GM12892 (cell line): ENCODE measurements at regions not wholly inside any gene's neighbourhood (a gene's known extent, or its start where the extent isn't known, plus 50 kb on each side); places are given as distances from the start of the nearest gene placed in this dataset.

Experiments used
- DNase-seq: peaks from one replicate; pipeline ENCODE4 v3.0.0; 2011; ENCODE audit not compliant: insufficient read length
- FAIRE-seq: peaks from 2 replicates; lab custom pipeline; 2011; peaks lifted over from hg19 to GRCh38; lab: Jason Lieb, UNC
- POLR2A ChIP-seq: IDR thresholded peaks from 2 replicates; pipeline ENCODE4 v1.6.1; 2011; ENCODE audit warnings: low read depth, low read length, control low read depth
- POLR2AphosphoS5 ChIP-seq: IDR thresholded peaks from 2 replicates; pipeline ENCODE4 v1.6.1; 2011; ENCODE audit warnings: low read depth, low read length, control low read depth
- TAF1 ChIP-seq: IDR thresholded peaks from 2 replicates; pipeline ENCODE4 v1.6.1; 2011; ENCODE audit warnings: low read depth, mild to moderate bottlenecking, control low read depth, low read length, borderline replicate concordance

GRCh38 chr10:111953949-111954348 lies 229.6 kb downstream of the GPAM start:
- TF ChIP-seq TAF1: no peak
- TF ChIP-seq POLR2AphosphoS5: no peak
- TF ChIP-seq POLR2A: no peak
- FAIRE-seq: no peak
- no peak for DNase-seq

GRCh38 chr10:111954386-111954785 lies 229.2 kb downstream of the GPAM start:
- no peak for TF ChIP-seq POLR2A
- no peak for TF ChIP-seq POLR2AphosphoS5
- no peak for TF ChIP-seq TAF1
- DNase-seq (no peak), FAIRE-seq (no peak)

GRCh38 chr10:111956841-111957240 lies 226.7 kb downstream of the GPAM start:
- TF ChIP-seq POLR2AphosphoS5 (no peak), TAF1 (no peak), POLR2A (no peak)
- FAIRE-seq (no peak), DNase-seq (no peak)

GRCh38 chr10:111962951-111963350 lies 220.6 kb downstream of the GPAM start:
- DNase-seq: no peak
- no peak for FAIRE-seq

GRCh38 chr10:111967116-111967515 lies 216.4 kb downstream of the GPAM start:
- FAIRE-seq: no peak
- TF ChIP-seq POLR2AphosphoS5 (no peak), TAF1 (no peak)
- DNase-seq: no peak

More at GRCh38 chr10:111962951-111963350, 220.6 kb downstream of the GPAM start:
- TF ChIP-seq TAF1 (no peak), POLR2A (no peak), POLR2AphosphoS5 (no peak)

- TF ChIP-seq TAF1: no peak
- no peak for TF ChIP-seq POLR2A
- no peak for TF ChIP-seq POLR2AphosphoS5
- no peak for DNase-seq
- FAIRE-seq: no peak
Measured at GRCh38 chr10:111967547-111967946, 216.0 kb downstream of the GPAM start.

- TF ChIP-seq POLR2AphosphoS5: no peak
- TF ChIP-seq POLR2A: no peak
- no peak for DNase-seq
- FAIRE-seq: no peak
Measured at GRCh38 chr10:111968647-111969046, 214.9 kb downstream of the GPAM start.

- DNase-seq (no peak), FAIRE-seq (no peak)
- no peak for TF ChIP-seq POLR2A
- TF ChIP-seq POLR2AphosphoS5: no peak
- no peak for TF ChIP-seq TAF1
Measured at GRCh38 chr10:111970111-111970510, 213.5 kb downstream of the GPAM start.

GRCh38 chr10:111972109-111972508 lies 211.5 kb downstream of the GPAM start:
- no peak for DNase-seq
- TF ChIP-seq TAF1 (no peak), POLR2A (no peak), POLR2AphosphoS5 (no peak)
- no peak for FAIRE-seq

GRCh38 chr10:111973306-111973705 lies 210.3 kb downstream of the GPAM start:
- TF ChIP-seq POLR2A: no peak
- no peak for FAIRE-seq
- no peak for DNase-seq

- TF ChIP-seq POLR2A: no peak
- TF ChIP-seq TAF1: no peak
- TF ChIP-seq POLR2AphosphoS5: no peak
- no peak for DNase-seq
- no peak for FAIRE-seq
Measured at GRCh38 chr10:111973826-111974225, 209.7 kb downstream of the GPAM start.

GRCh38 chr10:111974325-111974724 lies 209.2 kb downstream of the GPAM start:
- TF ChIP-seq POLR2A (no peak), TAF1 (no peak), POLR2AphosphoS5 (no peak)
- FAIRE-seq: no peak
- DNase-seq: no peak

GRCh38 chr10:111976557-111976956 lies 207.0 kb downstream of the GPAM start:
- FAIRE-seq (no peak), DNase-seq (no peak)
- TF ChIP-seq POLR2AphosphoS5: no peak
- TF ChIP-seq POLR2A: no peak
- TF ChIP-seq TAF1: no peak
